ENCODE measurements at regions not wholly inside any gene's neighbourhood (a gene's known extent, or its start where the extent isn't known, plus 50 kb on each side); places are given as distances from the start of the nearest gene placed in this dataset.

GRCh38 chr3:68631850-68632545, 300.3 kb downstream of the TAFA4 start:
- TF ChIP-seq CTCF (conservative IDR thresholded peaks at IDR 0.05 in 1 of 2, IDR thresholded peaks at IDR 0.05 in 1 of 2; ENCODE audit: low read depth in 1 of 2, low read length in 2 of 2) = no peak
- TF ChIP-seq EZH2 (IDR thresholded peaks at IDR 0.05; ENCODE audit: low read length, missing control alignments) = no peak
- Histone ChIP-seq H2AFZ (ENCODE audit: low read length) (no peak overlapping the region), H3K9ac (ENCODE audit: insufficient read depth, low read length) (no peak overlapping the region), H3K4me3 (replicated peaks in 1 of 4; ENCODE audit: control extremely low read depth in 1 of 4, insufficient read depth in 1 of 4, low read depth in 3 of 4, low read length in 4 of 4) (no peak overlapping the region), H3K79me2 (ENCODE audit: control insufficient read depth, insufficient read depth, low read length) (no peaks in the 10 kb centered on the region), H3K9me3 (ENCODE audit: control insufficient read depth, insufficient read depth, low read depth, low read length) (no peaks in the 10 kb centered on the region), H3K4me2 (ENCODE audit: extremely low read depth, insufficient read depth, low read length) (no peak overlapping the region), H3K27me3 (ENCODE audit: control insufficient read depth, insufficient read depth, low read length) (no peaks in the 10 kb centered on the region), H4K20me1 (ENCODE audit: control insufficient read depth, extremely low read depth, insufficient read depth, low read length) (no peaks in the 10 kb centered on the region), H3K27ac (ENCODE audit: insufficient read depth, low read length) (no peak overlapping the region), H3K4me1 (ENCODE audit: control insufficient read depth, extremely low read depth, insufficient read depth, low read length) (no peaks in the 10 kb centered on the region), H3K36me3 (ENCODE audit: control insufficient read depth, insufficient read depth, low read length) (no peaks in the 10 kb centered on the region)
- DNase-seq (ENCODE audit: low read depth in 2 of 2) = no peak

- H3K4me3 ChIP-seq (replicated peaks in 1 of 4; ENCODE audit: control extremely low read depth in 1 of 4, insufficient read depth in 1 of 4, low read depth in 3 of 4, low read length in 4 of 4) = no peak overlapping the region
- no peaks in the 10 kb centered on the region for H4K20me1 ChIP-seq (ENCODE audit: control insufficient read depth, extremely low read depth, insufficient read depth, low read length)
- DNase-seq (ENCODE audit: low read depth in 2 of 2) = no peak
- no peaks in the 10 kb centered on the region for H3K36me3 ChIP-seq (ENCODE audit: control insufficient read depth, insufficient read depth, low read length)
- TF ChIP-seq CTCF (conservative IDR thresholded peaks at IDR 0.05 in 1 of 2, IDR thresholded peaks at IDR 0.05 in 1 of 2; ENCODE audit: low read depth in 1 of 2, low read length in 2 of 2) (no peak), EZH2 (IDR thresholded peaks at IDR 0.05; ENCODE audit: low read length, missing control alignments) (no peak)
- no peaks in the 10 kb centered on the region for H3K79me2 ChIP-seq (ENCODE audit: control insufficient read depth, insufficient read depth, low read length)
- H3K9me3 ChIP-seq (ENCODE audit: control insufficient read depth, insufficient read depth, low read depth, low read length) = no peaks in the 10 kb centered on the region
- no peak overlapping the region for H3K9ac ChIP-seq (ENCODE audit: insufficient read depth, low read length)
- H2AFZ ChIP-seq (ENCODE audit: low read length) = no peak overlapping the region
- H3K27ac ChIP-seq (ENCODE audit: insufficient read depth, low read length) = no peak overlapping the region
- no peaks in the 10 kb centered on the region for H3K27me3 ChIP-seq (ENCODE audit: control insufficient read depth, insufficient read depth, low read length)
- H3K4me1 ChIP-seq (ENCODE audit: control insufficient read depth, extremely low read depth, insufficient read depth, low read length) = no peaks in the 10 kb centered on the region
- no peak overlapping the region for H3K4me2 ChIP-seq (ENCODE audit: extremely low read depth, insufficient read depth, low read length)
Measured at GRCh38 chr3:68620211-68620610, 312.1 kb downstream of the TAFA4 start.

- H3K27me3 ChIP-seq (ENCODE audit: control insufficient read depth, insufficient read depth, low read length) = no peaks in the 10 kb centered on the region
- no peak overlapping the region for H3K4me2 ChIP-seq (ENCODE audit: extremely low read depth, insufficient read depth, low read length)
- H3K27ac ChIP-seq (ENCODE audit: insufficient read depth, low read length) = no peak overlapping the region
- H3K4me1 ChIP-seq (ENCODE audit: control insufficient read depth, extremely low read depth, insufficient read depth, low read length) = no peaks in the 10 kb centered on the region
- H3K36me3 ChIP-seq (ENCODE audit: control insufficient read depth, insufficient read depth, low read length) = no peaks in the 10 kb centered on the region
- no peaks in the 10 kb centered on the region for H3K9me3 ChIP-seq (ENCODE audit: control insufficient read depth, insufficient read depth, low read depth, low read length)
- H3K4me3 ChIP-seq (replicated peaks in 1 of 4; ENCODE audit: control extremely low read depth in 1 of 4, insufficient read depth in 1 of 4, low read depth in 3 of 4, low read length in 4 of 4) = no peak overlapping the region
- no peak for DNase-seq (ENCODE audit: low read depth in 2 of 2)
- no peaks in the 10 kb centered on the region for H3K79me2 ChIP-seq (ENCODE audit: control insufficient read depth, insufficient read depth, low read length)
- H3K9ac ChIP-seq (ENCODE audit: insufficient read depth, low read length) = no peak overlapping the region
- TF ChIP-seq EZH2 (IDR thresholded peaks at IDR 0.05; ENCODE audit: low read length, missing control alignments) (no peak), CTCF (conservative IDR thresholded peaks at IDR 0.05 in 1 of 2, IDR thresholded peaks at IDR 0.05 in 1 of 2; ENCODE audit: low read depth in 1 of 2, low read length in 2 of 2) (no peak)
- no peak overlapping the region for H2AFZ ChIP-seq (ENCODE audit: low read length)
- H4K20me1 ChIP-seq (ENCODE audit: control insufficient read depth, extremely low read depth, insufficient read depth, low read length) = no peaks in the 10 kb centered on the region
Measured at GRCh38 chr3:68614087-68614486, 318.3 kb downstream of the TAFA4 start.
